ENCODE measurements at regions not wholly inside any gene's neighbourhood (a gene's known extent, or its start where the extent isn't known, plus 50 kb on each side); places are given as distances from the start of the nearest gene placed in this dataset.

DNA sequence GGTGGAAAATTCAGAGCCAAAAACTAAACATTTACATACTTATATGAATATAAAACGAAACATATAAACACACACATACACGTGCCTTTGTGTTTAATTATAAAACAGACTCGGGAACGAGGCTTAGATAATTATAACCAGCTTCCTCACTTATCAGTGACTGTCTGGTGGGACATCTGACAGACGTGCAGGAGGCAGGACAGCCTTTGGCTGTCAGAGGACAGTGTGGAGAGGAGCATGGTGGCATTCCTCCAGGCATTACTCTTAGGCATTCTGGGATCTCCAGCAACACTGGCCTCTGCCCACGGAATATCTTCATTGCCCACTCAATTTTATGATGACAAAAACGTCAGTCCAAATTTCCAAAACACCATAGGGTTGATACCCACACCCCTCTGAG is 262.2 kb upstream of the NFE2L3 start:
- no peak for DNase-seq (ENCODE audit: low read depth)

DNA sequence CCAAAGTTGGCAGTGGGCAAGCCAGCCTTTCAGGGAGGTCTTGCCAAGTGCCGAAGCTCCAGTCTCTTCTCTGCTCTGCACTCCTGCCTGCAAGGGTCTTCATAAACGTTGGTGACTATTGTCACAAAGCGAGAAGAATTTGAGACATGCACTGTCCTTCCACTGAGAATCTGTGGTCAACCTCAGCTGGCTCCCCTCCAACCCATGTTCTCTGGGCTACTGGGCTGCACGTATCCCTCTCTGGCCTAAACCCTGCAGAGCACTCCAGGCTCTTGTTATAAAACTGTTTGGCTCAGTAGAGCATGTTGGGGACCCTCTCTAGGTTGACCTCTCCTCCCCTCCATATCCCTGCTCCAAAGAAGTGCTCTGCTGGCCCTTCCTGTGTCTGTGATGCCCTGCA is 260.4 kb upstream of the NFE2L3 start:
- DNase-seq (ENCODE audit: low read depth) = no peak

DNA sequence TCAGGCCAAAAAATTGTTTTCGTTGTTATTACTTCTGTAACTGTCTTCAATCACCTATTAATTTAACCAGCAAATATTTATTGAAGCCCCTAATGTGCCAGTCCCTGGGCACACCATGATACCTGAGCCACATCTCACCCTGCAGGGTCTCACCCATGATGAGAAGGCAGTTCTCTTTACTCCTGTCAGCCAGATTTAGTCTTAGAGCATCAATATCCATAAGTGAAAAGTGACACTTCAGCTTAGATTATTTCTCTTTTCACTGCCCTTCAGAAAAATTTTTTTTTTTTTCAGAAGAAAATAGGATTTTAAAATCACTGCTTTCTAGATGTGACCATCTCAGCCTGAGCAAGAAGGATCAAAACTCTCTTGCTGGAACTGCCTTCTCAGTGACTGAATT is 258.6 kb upstream of the NFE2L3 start:
- DNase-seq (ENCODE audit: low read depth) = no peak

DNA sequence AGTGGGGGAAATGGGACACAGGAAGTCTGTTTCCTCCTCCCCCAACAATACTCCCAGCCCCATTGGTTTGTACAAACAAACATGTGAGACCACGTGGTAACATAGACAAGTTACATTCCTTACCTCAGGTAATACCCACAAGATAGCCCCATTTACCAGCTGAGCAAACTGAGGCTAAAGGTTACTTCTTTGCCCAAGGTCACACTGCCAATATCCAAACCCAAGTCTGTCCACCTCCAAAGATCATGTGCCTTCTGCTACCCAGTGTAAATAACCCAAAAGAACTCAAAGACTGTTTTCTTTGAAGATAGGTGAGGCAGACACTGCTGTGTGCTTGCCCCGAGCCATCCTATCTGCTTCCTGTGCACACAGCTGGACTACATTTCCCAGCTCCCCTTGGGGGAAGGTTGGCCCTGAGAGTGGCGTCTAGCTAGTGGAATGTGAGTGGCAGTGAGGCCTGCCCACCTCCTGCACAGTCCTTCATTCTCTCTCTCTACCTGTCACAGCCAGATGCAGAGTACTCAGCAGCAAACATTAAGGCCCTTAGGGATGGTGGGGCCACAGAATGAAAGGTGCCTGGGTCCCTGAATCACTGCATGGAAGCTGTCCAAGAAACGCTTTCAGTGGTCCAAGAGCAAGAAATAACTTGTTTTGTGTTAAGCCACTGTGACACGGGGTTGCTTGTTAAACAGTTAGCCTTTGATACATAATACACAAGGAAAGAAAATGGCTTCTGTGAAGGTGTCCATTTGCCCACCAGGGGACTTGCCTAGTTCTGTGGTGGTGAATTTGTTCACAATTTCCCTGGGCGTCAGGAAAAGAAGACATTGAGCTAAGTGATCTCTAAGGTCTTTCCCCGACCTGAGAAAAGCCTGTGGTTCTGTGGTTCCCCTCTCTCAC is 257.7 kb upstream of the NFE2L3 start:
- no peak for DNase-seq (ENCODE audit: low read depth)

DNA sequence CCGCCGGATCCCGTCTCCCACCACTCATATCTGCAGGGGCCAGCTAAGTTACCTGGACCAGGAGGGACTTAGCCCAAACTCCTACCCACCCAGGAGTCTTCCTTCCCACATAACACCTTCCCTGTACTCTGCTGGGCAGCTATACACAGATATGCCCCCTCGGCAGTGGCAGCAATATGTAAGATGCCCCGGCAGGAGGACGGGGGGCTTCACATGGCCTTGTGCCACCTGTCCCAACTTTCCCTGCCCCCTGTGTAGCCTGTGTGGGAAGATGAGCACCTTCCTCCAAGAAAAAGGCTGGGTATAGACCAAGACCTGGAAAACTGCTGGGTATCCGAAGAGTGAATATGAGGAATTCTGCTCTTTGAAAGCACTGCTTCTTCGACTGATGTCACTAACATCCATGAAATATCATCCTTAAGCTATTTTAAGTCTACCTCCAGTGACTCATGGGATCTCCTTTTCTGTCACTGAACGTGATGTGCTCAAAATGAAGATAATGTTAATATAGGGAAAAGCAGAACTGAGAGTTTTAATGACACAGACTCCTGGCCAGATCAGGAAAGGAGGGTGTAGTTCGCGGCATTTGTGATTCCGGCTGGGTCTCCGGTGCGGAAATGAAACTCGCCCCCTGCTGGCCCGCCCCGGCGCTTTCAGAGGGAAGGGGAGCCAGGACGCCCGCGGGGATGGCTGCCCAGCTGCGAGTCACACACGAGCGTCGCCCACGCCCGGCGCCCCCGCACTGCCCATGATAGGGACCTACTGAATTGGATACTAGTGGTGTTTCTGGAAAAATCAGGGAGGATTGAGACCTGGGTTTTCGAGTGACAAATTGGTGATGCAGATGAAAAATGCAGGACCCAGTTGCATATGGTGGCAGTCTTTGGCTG is 256.9 kb upstream of the NFE2L3 start:
- DNase-seq (ENCODE audit: low read depth) = peak; percentile 19

DNA sequence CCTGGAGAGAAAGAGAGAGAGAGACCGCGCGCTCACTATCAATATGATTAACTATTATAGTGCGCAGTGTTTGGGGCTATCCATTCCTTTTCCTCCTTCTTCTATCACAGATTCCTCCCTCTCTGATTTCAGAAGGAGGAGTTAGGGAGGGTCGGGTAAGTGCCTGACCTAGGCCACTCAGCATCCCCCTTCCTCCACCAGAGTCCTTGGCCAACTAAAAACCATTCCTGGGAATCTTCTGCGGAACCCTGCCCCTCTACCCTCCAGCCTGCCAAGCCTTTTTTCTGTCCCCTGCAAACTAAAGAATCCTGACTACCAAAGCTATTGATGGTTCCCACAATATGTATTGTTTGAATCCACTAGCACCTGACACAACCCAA is 256.2 kb upstream of the NFE2L3 start:
- DNase-seq (ENCODE audit: low read depth) = no peak

DNA sequence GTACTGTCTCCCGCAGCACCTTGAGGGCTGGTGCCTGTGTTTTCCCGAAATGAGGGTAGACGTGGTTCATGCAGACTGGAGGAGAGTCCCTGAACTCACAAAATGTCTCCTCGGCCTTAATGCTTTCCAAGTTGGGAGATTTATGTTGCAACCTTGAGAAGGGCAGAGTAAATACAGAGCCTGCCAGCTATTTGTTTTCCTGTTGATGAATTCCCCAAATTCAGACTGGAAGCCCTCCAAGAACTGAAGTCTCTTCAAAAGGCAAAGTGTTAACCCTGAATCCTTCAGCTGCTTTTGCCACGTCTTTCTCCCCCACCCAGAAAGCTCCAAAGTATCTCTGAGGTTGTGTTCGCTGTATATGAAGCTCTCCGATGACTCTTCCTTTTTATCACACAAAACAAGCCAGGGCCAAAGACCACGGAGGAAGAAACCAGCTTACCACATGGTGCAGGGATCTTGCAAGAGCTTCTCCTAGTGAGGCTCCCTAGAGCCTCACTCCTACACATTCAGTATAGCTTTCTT is 254.7 kb upstream of the NFE2L3 start:
- no peak for DNase-seq (ENCODE audit: low read depth)

DNA sequence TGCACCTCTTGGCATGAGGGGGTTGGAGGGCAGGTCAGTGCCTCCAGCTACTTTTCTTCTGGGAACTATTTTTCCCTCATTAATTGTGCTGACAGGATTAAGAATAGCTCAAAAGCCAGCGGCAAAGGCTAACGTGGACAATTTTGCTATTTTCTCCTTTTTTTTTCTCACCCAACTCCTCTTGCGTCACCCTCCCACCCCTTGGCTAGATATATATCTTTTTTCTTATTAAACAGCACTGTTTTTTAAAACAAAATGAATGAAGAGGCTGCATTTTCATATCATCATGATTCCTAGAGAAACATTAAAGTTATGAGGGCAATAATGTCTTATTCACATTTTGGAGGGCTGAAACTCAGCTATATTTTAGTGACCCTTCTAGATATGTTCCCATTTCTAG is 251.8 kb upstream of the NFE2L3 start:
- DNase-seq (ENCODE audit: low read depth) = no peak

DNA sequence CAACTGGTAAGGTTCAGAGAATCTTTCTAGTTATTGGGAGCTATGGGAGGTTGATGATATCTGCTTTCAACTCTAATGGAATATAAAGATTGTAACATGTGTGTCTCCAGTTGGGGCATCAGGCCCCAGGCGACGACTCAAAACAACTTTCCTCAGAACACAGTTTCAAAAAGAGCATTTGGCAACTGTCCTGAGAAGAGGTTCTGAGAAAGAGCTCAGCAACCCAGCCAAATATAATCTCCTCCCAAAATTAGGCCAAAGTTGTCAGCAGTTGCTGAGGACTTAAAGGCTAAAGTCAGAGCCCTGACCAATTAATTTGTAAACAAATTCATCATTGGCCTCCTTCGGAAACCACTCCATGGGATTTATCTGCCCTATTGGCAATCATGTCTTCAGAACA is 251.1 kb upstream of the NFE2L3 start:
- DNase-seq (ENCODE audit: low read depth) = no peak

DNA sequence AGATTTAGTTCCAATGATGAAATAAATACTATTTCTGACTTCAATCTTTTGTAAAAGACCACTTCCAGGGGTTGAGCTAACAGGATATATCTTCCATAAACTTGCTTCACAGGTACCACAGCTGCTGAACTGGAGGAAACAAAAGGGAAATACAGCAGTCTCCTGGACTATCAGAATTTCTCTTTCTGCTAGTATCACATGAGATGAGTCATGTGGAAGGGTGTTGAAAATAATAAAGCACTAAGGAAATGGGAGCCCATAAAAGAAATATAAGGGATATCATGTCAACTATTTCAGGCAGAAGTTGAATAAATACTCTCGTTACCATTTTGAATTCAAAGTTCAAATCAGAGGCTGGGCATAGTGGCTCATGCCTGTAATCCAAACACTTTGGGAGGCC is 250.3 kb upstream of the NFE2L3 start:
- no peak for DNase-seq (ENCODE audit: low read depth)

DNA sequence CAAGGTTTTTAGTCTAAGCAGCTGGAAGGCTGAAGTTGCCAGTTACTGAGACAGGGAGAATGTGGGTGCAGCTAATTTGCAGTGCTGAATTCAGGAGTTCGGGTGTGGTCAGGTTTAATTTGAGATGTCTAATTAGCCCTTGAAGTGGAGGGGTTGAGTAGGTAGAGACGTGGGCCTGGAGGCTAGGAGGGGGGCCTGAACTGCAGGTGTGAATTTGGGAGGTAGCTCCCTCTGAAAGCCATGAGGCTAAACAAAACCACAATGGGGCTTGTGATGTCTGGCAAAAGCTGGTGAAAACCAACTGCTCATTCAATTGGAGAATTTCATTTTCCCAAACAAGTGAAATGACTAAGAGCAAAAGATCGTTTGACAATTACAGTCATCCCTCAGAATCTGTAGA is 246.0 kb upstream of the NFE2L3 start:
- no peak for DNase-seq (ENCODE audit: low read depth)

DNA sequence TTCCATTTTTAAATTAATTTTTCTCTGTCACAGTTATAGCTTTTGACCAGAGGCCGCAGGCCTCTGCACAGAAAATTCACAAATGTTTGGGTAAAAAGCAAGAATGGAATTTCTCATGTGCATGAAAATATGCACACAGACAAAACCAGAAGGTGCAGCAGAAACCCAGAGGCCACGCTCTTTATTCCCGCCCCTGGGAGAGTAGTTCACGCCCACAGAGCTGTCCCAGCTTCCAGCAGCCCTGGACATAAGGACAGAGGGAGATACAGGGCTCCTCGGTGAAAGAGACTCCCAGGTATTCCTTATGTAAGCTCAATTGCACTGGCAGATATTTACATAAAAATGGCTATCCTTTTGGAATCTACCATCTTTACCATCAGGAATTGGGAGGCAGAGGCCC is 245.2 kb upstream of the NFE2L3 start:
- DNase-seq (ENCODE audit: low read depth) = no peak

DNA sequence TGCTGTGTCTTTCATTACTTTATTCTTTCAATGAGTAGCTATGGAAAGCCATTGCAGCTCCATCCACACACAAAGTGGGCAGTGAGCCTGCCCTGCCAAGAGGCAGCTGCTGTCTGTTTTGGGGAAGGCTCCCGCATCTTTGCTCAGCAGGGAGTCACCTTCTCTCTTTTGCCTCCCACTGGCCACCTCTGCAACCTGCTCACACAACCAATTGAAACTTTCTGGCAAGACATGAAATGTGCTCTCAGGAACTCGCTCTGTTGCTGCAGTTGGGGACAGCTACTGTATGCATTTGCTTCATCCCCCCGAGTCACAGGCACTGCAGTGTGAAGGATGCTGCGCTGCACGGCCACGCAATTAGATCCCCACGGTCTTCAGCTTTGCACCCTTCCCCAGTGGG is 244.8 kb upstream of the NFE2L3 start:
- no peak for DNase-seq (ENCODE audit: low read depth)

DNA sequence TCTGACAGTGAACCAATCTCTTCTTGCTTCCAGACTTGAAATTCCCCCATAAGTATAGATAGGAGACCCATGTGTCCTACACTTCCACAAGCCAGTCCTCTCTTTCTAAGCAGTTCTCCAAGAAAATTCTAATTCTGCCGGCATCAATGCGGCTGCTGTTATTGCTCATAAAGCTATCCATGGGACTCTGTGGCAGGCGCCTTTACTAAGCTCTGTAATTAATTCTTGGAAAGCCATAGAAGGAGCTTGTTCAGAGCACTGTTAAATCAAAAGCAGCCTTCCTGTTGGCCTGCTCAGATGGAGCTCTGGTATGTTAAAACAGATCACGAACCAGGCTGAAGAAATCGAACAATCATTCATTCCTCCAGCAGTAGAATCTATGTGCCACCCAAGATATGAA is 244.3 kb upstream of the NFE2L3 start:
- DNase-seq (ENCODE audit: low read depth) = no peak

DNA sequence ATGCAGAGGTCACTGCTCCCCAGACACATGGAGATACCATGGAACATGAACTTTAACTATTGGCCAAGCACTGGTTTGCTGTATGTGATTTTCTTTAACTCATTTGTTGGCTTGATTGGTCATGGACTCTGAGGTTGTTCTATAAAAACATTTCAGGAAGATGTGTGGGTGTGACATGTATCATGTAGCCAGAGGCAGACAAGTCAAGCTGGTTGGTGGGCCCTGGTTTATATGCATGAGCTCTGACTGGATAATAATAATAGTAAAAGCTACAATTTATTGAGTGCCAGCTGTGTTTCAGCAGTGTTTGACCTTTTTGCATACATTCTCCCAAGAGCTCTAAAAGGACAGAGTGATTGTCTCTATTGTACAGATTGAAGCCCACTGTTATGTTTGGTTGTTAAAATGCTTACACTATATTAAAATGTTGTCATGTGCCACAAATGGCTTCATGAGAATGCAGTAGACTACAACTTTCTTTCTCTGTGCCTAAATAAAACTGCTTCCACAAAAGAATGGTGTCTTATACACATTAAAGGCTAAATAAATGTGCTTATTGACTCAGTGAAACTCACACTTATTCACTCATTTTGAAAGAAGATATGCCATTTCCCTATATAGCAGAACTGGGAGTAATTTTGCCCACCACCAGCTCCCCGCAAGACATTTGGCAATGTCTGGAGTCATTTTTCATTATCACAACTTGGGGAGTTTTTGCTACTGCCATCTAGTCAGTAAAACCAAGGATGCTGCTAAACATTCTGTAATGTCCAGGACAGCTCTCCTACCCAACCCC is 243.6 kb upstream of the NFE2L3 start:
- DNase-seq (ENCODE audit: low read depth) = no peak

DNA sequence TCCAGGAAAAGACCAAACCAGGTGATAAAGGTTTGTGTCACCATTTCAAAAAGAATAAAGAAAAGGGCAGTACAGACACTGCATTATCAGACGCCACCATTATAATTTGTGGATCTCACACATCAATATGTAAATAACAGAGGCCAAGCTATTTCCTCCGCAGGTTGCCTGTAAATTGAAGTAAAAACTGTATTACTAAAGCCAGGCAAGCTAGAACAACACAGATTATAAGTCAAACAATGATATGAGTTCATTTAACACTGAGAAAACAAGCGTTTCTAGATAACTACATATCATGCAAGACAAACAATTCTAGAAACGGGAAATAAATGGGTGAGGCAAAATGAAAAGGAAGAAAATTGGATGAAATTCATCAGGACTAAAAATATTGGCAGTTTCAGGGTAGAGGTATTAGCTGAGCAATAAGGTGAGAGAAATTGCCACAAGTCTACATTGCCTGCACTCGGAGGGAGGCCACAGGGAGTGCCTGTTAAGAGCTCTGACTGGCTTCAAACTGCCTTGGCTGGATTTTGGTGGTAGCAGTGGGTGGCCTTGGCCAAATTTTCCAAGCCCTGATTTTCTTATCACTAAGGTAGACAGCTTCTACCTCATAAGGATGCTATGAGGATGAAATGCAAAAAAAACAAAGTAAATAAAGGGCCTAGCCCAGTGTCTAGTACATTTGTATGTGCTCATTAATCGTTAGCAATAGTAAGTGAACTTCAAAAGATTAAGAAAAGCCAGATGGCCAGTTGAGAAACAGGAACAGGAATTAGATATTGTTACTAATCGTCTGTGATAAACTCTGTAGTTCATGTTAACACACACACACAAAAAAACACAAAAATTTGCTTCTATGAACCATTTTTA is 240.0 kb upstream of the NFE2L3 start:
- no peak for DNase-seq (ENCODE audit: low read depth)

DNA sequence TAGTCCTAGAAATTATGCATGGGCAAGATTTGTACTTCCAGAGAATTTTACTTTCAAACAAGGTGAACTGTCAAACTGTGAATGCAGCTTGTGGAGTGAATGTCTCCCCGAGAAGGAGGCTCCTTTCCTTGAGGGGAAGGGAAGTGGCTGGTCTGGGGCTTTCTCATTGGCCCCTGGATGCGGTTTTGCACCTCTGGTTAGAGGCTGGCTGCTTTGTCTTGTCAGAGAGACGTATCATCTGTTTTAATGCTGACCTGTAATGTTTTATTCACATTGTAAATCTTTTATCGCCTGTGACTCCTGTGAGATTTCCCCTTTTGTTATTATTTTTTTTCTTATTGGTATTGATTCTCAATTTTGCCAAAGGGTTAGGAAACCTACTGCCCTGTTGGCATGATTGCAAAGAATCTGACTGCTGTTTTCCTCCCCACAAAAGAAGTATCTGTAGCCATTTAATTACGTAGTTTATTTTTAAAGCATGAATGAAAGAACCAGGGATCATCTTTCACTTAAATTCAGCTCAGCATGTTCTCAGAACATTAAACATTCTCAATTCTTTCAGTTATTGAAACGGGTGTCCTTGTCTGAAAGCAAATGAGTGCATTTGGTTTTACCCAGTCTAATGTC is 238.3 kb upstream of the NFE2L3 start:
- no peak for DNase-seq (ENCODE audit: low read depth)

DNA sequence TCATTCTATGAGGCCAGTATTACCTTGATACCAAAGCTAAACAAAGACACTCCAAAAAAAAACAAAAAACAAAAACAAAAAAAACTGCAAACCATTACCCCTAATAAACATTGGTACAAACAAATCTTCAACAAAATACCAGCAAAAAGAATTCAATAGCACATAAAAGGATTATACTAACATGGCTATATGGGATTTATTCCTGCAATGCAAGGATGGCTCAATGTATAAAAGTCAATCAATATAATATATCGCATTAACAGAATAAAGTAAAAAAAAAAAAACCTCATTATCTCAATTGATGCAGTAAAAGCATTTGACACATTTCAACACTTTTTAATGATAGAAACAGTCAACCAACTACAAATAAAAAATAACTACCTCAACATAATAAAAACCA is 233.3 kb upstream of the NFE2L3 start:
- no peak for DNase-seq (ENCODE audit: low read depth)

DNA sequence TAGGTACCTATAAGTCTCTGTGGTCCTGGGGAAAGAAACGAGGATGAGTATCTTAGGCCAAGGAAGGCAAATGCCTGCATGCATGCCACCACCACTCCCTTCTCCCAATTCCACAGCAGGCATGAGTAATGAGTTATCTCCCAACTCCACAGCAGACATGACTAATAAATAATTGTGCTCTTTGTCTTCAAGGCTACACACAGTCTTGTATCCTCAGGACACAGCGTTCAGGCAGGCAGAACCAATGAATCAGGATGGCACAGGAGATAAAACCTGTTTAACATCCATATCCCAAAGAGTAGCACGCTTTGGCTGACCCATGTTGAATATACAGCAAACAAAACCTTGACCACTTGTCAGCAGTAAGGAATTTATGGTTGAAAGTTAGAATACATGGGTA is 229.7 kb upstream of the NFE2L3 start:
- DNase-seq (ENCODE audit: low read depth) = no peak

DNA sequence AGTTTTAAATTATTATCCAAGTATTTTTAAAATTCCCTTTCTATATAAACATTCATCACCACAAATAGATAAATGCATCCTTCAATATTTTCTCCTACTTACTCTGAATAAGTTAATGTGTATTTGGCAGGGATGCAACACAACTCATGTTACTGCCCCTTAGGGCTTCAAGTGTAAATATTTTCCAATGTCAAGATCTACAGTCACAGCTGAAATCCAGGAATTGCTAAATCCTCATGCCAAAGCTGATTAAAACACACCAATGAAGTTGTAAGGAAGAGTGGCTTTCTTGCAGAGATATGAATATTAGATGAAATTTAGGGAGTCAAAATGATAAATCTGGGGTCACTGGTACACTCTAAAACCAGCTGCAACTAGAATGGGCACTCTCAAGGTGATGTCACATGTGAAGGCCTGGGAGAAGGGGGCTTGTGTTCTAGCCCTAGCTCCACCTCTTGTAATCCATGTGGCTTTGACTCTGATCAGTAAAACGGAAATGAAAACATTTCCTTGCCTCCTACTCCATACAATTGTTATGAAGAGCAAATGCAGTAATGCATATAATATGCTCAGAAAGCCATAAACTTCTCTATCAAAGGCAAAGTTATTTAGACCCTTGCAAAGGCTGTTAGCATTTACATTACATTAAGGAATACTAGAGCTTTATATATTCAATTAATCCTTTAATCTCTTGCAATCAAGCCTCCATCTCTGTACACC is 228.1 kb upstream of the NFE2L3 start:
- DNase-seq (ENCODE audit: low read depth) = no peak
